GM18868 (cell line): ENCODE measurements at regions not wholly inside any gene's neighbourhood (a gene's known extent, or its start where the extent isn't known, plus 50 kb on each side); places are given as distances from the start of the nearest gene placed in this dataset.

ENCODE experiments used
- ATAC-seq: cut with Tn5 transposase; IDR thresholded peaks from one replicate; pipeline ENCODE4 v1.9.1; 2021; ENCODE audit warnings: mild to moderate bottlenecking, moderate library complexity; ENCODE audit not compliant: unreplicated experiment

DNA sequence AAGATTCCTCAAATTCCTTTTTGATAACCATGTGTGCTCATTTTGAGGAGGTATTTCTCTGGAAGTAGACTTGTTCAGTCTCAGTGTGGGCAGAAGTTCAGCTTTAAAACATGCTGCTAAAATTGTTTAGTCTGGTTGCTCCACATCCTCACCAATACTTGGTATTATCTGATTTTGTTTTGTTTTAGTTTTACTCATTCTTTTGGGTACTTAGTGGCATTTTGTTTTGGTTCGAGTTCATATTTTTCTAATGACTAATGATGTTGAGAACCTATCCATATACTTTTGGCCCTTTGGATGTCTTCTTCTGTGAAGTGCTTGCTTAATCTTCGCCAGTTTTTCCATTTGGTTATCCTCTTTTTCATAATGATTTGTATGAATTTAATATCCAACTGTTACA, 694.2 kb upstream of the FZD8 start:
- ATAC-seq = no peak

- no peak for ATAC-seq
Observed at GRCh38 chr10:36333446-36333845, 691.4 kb upstream of the FZD8 start.

GRCh38 chr10:36332926-36333325, 690.8 kb upstream of the FZD8 start:
- no peak for ATAC-seq

GRCh38 chr10:36331121-36331520, 689.0 kb upstream of the FZD8 start:
- ATAC-seq = no peak

DNA sequence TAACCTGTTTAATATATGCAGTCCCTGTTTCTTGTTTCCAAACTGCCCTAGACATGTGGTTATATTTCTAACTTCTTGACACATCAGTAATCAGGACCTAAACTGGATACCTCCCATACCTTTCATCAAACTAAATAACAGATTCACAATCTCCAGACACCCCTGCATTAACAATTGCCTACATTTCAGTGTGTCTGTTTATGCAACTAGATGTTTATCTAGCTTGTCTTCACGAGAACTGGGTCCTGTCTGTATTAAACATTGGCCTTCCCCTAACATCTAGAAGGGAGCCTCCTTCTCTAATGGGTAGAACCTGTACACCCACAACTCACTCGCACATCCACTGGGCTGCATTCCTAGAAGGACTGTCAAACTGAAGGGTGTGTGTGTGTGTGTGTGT, 683.7 kb upstream of the FZD8 start:
- ATAC-seq = no peak

DNA sequence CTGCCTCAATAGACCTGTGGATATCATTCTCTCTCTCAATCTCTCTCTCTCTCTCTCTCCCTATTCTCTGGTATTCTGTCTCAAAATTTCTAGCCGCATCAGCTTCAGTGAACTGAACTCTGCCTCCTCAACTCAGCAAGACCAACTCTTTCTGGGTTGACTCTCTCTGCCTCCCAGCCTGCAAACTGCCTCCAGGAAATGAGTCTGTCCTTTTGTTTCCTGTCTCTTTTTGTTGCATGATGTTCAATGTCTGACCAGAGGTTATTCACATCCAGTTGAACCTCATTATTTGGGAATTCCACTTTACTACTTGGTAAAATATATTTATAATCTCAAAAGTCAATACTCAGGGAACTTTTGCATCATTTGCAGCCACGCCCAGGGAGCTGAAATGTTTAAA, 682.7 kb upstream of the FZD8 start:
- ATAC-seq = no peak

DNA sequence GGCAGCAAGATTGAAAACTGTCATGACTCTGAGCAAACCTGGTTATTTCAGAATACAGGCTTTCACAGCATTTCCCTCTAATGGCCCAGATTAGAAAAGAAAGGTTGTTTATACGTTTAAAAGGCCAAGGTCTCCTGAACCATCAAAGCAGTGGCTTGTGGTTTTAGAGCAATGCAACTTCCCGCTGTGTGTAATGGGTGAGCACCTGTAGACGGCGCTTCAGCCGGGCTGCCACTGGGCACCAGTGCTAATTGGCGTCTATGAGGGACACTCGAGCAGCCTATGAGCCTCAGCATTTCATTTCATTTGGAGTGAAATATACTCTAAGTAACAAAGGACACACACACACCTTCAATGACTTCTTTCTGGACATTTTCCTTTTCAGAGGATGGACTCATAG, 671.0 kb upstream of the FZD8 start:
- no peak for ATAC-seq

DNA sequence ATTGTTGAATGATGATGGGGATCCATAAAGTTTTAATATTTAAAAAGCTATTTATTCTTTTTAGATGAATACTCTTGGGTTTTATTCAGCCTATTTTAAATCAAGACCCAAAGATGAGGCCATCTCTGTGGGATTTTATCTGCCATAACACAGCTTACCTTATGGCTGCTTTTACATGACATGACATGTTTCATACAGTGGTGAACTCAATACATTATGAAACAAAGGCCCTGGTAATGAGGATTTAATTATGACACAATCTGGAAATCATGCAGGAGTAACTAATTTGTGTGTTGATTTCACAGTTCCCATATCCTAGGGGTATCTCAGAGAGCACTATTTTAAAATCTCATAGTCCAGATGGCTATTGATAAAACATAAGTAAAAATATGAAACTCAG, 661.8 kb upstream of the FZD8 start:
- ATAC-seq = no peak

DNA sequence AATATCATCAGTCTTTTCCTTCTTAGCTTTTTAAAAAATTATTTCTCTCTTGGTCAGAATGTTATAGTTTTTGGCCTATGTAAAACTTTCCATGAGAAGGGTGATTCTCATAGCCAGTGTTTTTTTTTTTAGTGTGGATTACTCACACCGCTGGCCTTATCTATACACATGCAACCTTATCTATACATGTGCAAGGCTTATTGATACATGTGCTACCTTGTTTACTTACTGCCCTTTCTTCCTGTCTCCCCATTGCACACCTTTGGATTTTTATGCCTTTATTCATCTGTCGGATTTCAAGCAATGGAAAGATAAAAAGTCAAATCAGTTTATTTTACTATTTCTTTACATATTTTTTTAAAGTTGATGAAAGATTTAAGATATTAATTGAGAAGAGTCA, 660.0 kb upstream of the FZD8 start:
- ATAC-seq = no peak

DNA sequence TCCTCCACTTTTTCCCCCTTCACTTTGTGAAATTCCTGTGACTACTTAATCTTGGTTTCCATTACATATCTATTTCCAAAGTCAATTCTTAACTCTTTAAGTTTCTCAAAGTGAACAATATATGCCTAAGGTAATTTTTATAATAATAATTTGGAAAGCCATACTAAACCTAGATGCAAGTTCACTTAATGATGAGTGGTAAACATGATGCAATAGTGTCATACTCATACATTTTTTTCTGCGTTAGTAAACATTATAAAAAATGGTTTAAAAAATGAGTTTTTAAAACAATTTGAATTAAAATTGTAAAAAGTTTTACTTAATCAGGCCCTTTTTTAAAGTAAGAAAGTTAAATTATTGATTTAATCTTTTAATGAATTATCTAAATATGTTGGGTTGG, 659.4 kb upstream of the FZD8 start:
- no peak for ATAC-seq

GRCh38 chr10:36301139-36301538, 659.0 kb upstream of the FZD8 start:
- no peak for ATAC-seq

GRCh38 chr10:36283827-36284226, 641.7 kb upstream of the FZD8 start:
- no peak for ATAC-seq

DNA sequence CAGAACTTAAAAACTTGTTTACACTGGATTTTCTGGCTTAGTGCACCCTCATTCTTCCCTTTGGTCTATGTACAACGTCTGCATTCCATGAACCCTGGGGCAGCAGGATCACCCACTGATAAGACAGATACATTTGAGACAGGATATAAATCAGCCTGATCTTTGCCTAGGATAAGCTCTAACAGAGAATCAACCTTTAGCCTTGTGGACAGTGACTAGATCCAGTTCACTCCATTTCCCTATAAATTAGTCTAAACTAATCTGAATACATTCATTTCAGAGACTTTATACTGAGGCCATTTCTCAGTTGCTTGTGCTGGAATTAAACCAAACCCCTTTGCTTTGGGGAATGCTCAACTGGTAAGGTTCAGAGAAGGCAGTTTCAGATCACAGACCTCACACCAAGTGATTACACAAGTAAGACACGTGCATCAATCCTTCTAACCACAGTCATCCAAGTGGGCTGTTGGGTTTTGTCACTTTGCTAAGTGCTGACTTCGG, 639.8 kb upstream of the FZD8 start:
- ATAC-seq = no peak

GRCh38 chr10:36280890-36281499, 638.9 kb upstream of the FZD8 start:
- no peak for ATAC-seq

GRCh38 chr10:36280321-36280741, 638.2 kb upstream of the FZD8 start:
- ATAC-seq = no peak

GRCh38 chr10:36278176-36278575, 636.1 kb upstream of the FZD8 start:
- no peak for ATAC-seq

GRCh38 chr10:36277459-36277858, 635.4 kb upstream of the FZD8 start:
- ATAC-seq = no peak

GRCh38 chr10:36271627-36272340, 629.7 kb upstream of the FZD8 start:
- no peak for ATAC-seq

- no peak for ATAC-seq
Observed at GRCh38 chr10:36269222-36269621, 627.1 kb upstream of the FZD8 start.

- no peak for ATAC-seq
Observed at GRCh38 chr10:36266923-36267322, 624.8 kb upstream of the FZD8 start.

DNA sequence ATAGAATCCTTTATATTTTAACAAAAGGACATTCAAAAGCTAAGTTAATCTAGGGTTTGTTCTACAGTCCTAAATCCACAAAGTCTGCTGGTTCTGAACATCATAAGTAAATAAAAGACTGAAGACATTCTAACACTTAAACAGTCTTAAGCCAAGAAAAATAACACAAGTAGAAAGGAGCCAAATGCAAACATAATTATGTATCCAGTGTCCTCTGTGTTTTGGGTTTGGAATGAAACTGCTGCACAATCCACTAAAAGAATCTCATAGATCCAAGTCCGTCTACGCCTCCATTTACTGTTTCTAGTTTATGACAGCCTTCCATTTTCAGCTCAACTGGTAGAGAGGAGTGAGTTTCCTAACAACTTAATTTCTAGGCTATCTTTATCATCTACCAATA, 623.6 kb upstream of the FZD8 start:
- ATAC-seq = no peak

GRCh38 chr10:36263871-36264270, 621.8 kb upstream of the FZD8 start:
- ATAC-seq = no peak

DNA sequence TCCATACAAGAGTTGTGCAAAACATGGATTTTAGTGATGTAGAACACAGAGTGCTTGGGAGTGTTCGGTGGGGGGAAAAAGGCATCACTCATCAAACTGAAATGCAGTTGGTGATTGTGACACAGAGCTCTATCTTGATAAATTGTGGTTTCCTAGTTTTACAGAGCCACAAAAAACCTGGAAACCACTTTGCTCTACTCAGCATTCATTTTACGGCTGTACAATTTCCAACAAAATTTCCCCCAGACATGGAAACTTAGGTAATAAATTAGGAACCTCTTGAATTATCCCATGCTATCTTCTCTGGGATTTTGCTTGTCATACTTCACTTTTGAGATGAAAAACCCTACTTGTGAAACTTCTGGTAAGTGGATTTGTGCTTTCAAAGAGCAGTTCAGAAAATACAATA, 614.9 kb upstream of the FZD8 start:
- ATAC-seq = no peak
